PC-9 (cell line): ENCODE measurements at regions not wholly inside any gene's neighbourhood (a gene's known extent, or its start where the extent isn't known, plus 50 kb on each side); places are given as distances from the start of the nearest gene placed in this dataset.

Source experiments
- BruUV-seq: library from RNA; stranded (reverse); fragments of 400-500 nt; replicated peaks from 2 replicates; lab custom pipeline; 2021; lab: Mats Ljungman, UMichigan
- CTCF ChIA-PET: fragments of 300-600 bp; sonication (Branson Sonifier 250); formaldehyde crosslinking; loops from one replicate; lab custom pipeline; 2022; ENCODE audit warnings: antibody characterized with exemption; lab: Charles Lee
- POLR2A ChIA-PET: fragments of 300-600 bp; sonication (Branson Sonifier 250); formaldehyde crosslinking; loops from one replicate; lab custom pipeline; 2022; ENCODE audit warnings: antibody characterized with exemption; ENCODE audit not compliant: unreplicated experiment; lab: Charles Lee
- DNase-seq, 2 experiments: peaks; one replicate each; pipeline versions ENCODE4 v3.0.0 to v3.0.0-alpha.2; 2015 to 2022; ENCODE audit warnings: mixed read lengths in 1 of 2
- H2AFZ ChIP-seq: fragments of 200-600 bp; sonication (generic); 2 replicates; pipeline ENCODE4 v1.8.1; 2017; ENCODE audit warnings: antibody characterized with exemption
- H3F3A ChIP-seq: fragments of 200-600 bp; sonication (generic); 2 replicates; pipeline ENCODE4 v1.8.1; 2017; ENCODE audit warnings: antibody characterized with exemption, mild to moderate bottlenecking, low read depth; ENCODE audit not compliant: insufficient read depth
- H3K27ac ChIP-seq: fragments of 200-600 bp; sonication (generic); 2 replicates; pipeline ENCODE4 v1.6.1; 2016; ENCODE audit warnings: mixed run types
- H3K27me3 ChIP-seq: fragments of 200-600 bp; sonication (generic); 2 replicates; pipeline ENCODE4 v1.6.1; 2016; ENCODE audit warnings: low read depth, mixed run types; ENCODE audit not compliant: insufficient read depth
- H3K36me3 ChIP-seq: fragments of 200-600 bp; sonication (generic); 2 replicates; pipeline ENCODE4 v1.6.1; 2016; ENCODE audit warnings: low read depth, mixed run types
- H3K4me1 ChIP-seq: fragments of 200-600 bp; sonication (generic); replicated peaks from 2 replicates; pipeline ENCODE4 v1.6.1; 2016; ENCODE audit warnings: mixed run types; ENCODE audit not compliant: insufficient read depth
- H3K4me2 ChIP-seq: fragments of 200-600 bp; sonication (generic); 2 replicates; pipeline ENCODE4 v1.6.1; 2017; ENCODE audit warnings: mixed run types
- H3K4me3 ChIP-seq: fragments of 200-600 bp; sonication (generic); 2 replicates; pipeline ENCODE4 v1.6.1; 2016; ENCODE audit warnings: mixed run types
- H3K79me2 ChIP-seq: fragments of 200-600 bp; sonication (generic); 2 replicates; pipeline ENCODE4 v1.6.1; 2017; ENCODE audit warnings: low read depth, mixed run types
- H3K9me2 ChIP-seq: fragments of 200-600 bp; sonication (generic); 2 replicates; pipeline ENCODE4 v1.8.1; 2017; ENCODE audit warnings: mild to moderate bottlenecking; ENCODE audit not compliant: insufficient read depth
- H3K9me3 ChIP-seq: fragments of 200-600 bp; sonication (generic); 2 replicates; pipeline ENCODE4 v1.8.1; 2016; ENCODE audit warnings: low read depth; ENCODE audit not compliant: insufficient read depth
- H4K20me1 ChIP-seq: fragments of 200-600 bp; sonication (generic); 2 replicates; pipeline ENCODE4 v1.8.1; 2017; ENCODE audit not compliant: insufficient read depth
- CTCF ChIP-seq: fragments of 200-600 bp; sonication (generic); conservative IDR thresholded peaks from 2 replicates; pipeline ENCODE4 v1.6.1; 2017; ENCODE audit warnings: mixed run types, antibody characterized with exemption, mild to moderate bottlenecking, moderate library complexity
- EZH2 ChIP-seq: fragments of 200-600 bp; sonication (generic); IDR thresholded peaks from 2 replicates; pipeline ENCODE4 v1.8.0; 2017; ENCODE audit warnings: antibody characterized with exemption, low read depth
- intact Hi-C: fragments of 100-400 bp; cut with micrococcal nuclease; formaldehyde crosslinking; loops from one replicate; pipeline ENCODE4 v1.10.0; 2022; ENCODE audit not compliant: unreplicated experiment

- H3F3A ChIP-seq: no peaks in the 10 kb centered on the region
- no peak overlapping the region for H3K4me2 ChIP-seq
- no peaks in the 10 kb centered on the region for H4K20me1 ChIP-seq
- intact Hi-C loops: no loop called here
- no peaks in the 10 kb centered on the region for H3K9me2 ChIP-seq
- H3K36me3 ChIP-seq: no peaks in the 10 kb centered on the region
- ChIA-PET POLR2A (no interaction called here), CTCF (no interaction called here)
- H3K4me1 ChIP-seq: no peaks in the 10 kb centered on the region
- no peak overlapping the region for H3K27ac ChIP-seq
- TF ChIP-seq EZH2: no peak
- no peak for TF ChIP-seq CTCF
- H3K9me3 ChIP-seq: no peaks in the 10 kb centered on the region
- no peaks in the 10 kb centered on the region for H3K27me3 ChIP-seq
- no peak overlapping the region for H3K4me3 ChIP-seq
- H3K79me2 ChIP-seq: no peaks in the 10 kb centered on the region
- no TSS peak for BruUV-seq
- no peak for DNase-seq
- H2AFZ ChIP-seq: no peak overlapping the region
These were observed 668.4 kb upstream of the CDH9 start for GRCh38 chr5:27706832-27707231.

GRCh38 chr5:27705661-27706060 lies 667.3 kb upstream of the CDH9 start:
- H3K4me1 ChIP-seq: no peaks in the 10 kb centered on the region
- H3K9me3 ChIP-seq: no peaks in the 10 kb centered on the region
- BruUV-seq: no TSS peak
- H2AFZ ChIP-seq: no peak overlapping the region
- no peak overlapping the region for H3K4me3 ChIP-seq
- ChIA-PET CTCF (interaction anchor here (0.6 kb wide), 2 partner anchors 209 to 501 kb away, joined by 3 to 5 read pairs; no protein-coding TSS in a partner anchor), POLR2A (interaction anchor here (0.6 kb wide), 1 partner anchor 9 kb away, joined by 3 read pairs; no protein-coding TSS in a partner anchor)
- H3K9me2 ChIP-seq: no peaks in the 10 kb centered on the region
- H3K27me3 ChIP-seq: no peaks in the 10 kb centered on the region
- no peak for DNase-seq
- no peaks in the 10 kb centered on the region for H4K20me1 ChIP-seq
- TF ChIP-seq CTCF (no peak), EZH2 (no peak)
- H3K79me2 ChIP-seq: no peaks in the 10 kb centered on the region
- intact Hi-C loops: no loop called here
- no peaks in the 10 kb centered on the region for H3F3A ChIP-seq
- no peak overlapping the region for H3K27ac ChIP-seq
- no peak overlapping the region for H3K4me2 ChIP-seq
- no peaks in the 10 kb centered on the region for H3K36me3 ChIP-seq

- no peak for TF ChIP-seq CTCF
- no peak for TF ChIP-seq EZH2
- Histone ChIP-seq H2AFZ (no peak overlapping the region), H3K9me3 (no peaks in the 10 kb centered on the region), H3K9me2 (no peaks in the 10 kb centered on the region), H3F3A (no peaks in the 10 kb centered on the region), H3K4me2 (no peak overlapping the region), H3K4me1 (no peaks in the 10 kb centered on the region), H3K4me3 (no peak overlapping the region), H3K27me3 (no peaks in the 10 kb centered on the region), H3K79me2 (no peaks in the 10 kb centered on the region), H3K27ac (no peak overlapping the region), H3K36me3 (no peaks in the 10 kb centered on the region), H4K20me1 (no peaks in the 10 kb centered on the region)
- DNase-seq: no peak
- intact Hi-C loops: no loop called here
- ChIA-PET CTCF (interaction anchor here (0.7 kb wide), 1 partner anchor 75 kb away, joined by 5 read pairs; no protein-coding TSS in a partner anchor), POLR2A (no interaction called here)
- no TSS peak for BruUV-seq
These were observed 663.8 kb upstream of the CDH9 start for GRCh38 chr5:27701931-27702903.
